Embryonic facial prominence (tissue), 1 donor: ENCODE measurements at regions not wholly inside any gene's neighbourhood (a gene's known extent, or its start where the extent isn't known, plus 50 kb on each side); places are given as distances from the start of the nearest gene placed in this dataset.
A peak's percentile ranks its signal among the peaks of the same experiment; 100 is the strongest.

Experiments used
- DNase-seq: peaks from one replicate; pipeline ENCODE4 v3.0.0-alpha.2; 2016; ENCODE audit errors: extremely low spot score

DNA sequence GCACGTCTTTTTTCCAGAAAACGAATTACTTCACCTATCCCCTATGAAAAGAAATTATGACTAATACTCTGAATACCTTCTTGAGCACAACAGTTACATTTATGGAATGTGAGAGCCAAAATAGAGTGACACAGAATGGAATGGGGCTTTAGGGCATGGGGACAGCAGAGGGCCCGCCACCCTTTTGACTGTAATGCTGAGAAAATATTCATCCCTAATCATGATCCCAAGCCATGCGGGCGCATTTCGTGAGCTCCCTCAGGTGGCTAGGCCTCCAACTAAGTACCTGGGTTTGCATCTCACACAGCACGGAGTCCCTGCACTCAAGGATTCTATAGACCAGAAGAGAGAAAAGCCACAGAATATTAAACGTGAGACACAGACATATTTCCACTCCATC is 212.6 kb downstream of the SOD2 start:
- no peak for DNase-seq

GRCh38 chr6:159479146-159479545 is 213.9 kb downstream of the SOD2 start:
- no peak for DNase-seq

DNA sequence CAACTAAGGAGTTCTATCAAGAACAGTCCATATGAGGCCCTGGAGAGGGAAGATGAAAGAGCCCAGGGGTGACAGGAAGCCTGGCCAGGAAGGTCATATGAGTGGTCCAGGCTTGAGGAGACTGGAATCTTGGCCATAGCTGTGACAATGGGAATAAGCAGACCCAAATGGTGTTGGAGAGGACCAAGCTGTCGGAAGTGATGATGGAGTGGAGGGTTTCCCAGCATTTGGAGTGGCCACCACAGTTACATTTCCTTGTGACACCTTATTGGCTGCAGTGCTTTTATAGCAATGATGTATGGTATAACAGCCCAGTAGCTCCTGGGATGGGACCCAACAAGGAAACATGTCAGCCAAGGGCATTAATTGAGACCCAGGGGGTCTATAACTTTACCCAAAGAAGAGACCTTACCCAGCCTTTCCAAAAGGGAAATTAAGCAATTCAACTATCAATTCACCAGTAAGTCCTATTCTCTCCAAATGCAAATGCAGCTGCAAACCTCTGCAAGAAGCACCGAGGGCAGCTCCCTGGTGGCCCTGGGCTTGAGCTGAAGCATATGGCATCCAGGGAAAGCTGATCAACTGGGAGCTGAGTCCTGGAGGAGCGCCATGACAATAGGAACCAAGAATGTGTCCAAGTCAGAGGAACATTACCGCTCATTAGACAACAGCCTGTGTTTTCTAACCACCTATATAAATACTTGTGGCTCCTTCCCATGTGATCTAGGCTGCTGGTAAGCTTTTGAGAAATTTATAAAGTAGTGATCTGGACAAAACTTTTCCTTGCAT is 219.4 kb downstream of the SOD2 start:
- no peak for DNase-seq

GRCh38 chr6:159470397-159470796 is 222.6 kb downstream of the SOD2 start:
- DNase-seq: no peak

DNA sequence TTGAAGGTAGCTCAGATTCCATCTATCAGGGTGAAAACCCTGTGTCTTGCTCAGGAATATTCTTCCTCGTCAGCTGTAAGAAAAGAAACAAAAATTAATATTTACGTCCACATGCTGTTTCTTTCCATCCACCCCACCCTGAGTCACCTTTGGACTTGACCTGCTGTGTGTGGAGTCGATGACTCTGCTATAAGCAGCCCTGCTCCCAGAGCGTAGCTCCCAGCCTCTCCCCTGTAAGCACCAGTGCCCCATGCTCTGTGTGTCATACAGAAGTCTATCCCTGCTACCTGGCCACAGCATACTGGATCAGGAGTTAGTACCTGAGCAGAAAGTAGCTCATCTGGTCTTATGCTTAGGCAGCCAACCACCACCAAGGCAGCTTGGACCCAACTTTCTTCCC is 223.6 kb downstream of the SOD2 start:
- no peak for DNase-seq

- no peak for DNase-seq
These were observed 224.0 kb downstream of the SOD2 start for GRCh38 chr6:159468994-159469393.

GRCh38 chr6:159467473-159468041 is 225.5 kb downstream of the SOD2 start:
- no peak for DNase-seq

GRCh38 chr6:159466926-159467325 is 226.1 kb downstream of the SOD2 start:
- no peak for DNase-seq

GRCh38 chr6:159464816-159465215 is 228.2 kb downstream of the SOD2 start:
- no peak for DNase-seq

DNA sequence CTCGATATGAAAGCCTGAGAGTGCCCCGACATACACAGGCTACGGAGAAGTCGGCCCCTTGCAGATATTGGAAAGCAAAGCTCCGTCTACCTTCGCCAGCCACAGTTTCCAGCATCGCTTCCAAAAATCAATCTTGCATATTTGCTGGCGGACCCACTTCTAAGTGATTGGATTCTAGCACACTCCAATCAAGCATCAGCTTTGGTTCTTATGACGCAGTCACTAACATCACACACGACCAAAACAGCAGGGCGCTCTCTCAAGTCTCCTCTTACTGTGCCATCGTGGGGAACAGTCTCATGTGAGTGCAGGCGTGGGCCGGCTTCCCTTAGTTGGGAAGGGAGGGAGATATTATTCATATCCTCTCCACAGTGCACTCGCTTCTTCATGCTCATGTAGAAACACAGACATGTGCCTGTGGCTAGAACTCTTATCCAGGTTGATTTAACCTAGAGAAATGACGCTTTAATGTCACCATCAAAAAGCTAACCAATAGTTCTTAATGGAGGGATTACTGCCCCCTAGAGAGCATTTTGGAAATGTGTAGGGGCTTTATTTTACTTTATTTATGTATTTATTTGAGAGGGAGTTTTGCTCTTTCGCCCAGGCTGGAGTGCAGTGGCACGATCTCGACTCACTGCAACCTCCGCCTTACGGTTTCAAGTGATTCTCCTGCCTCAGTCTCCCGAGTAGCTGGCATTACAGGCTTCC is 229.8 kb downstream of the SOD2 start:
- DNase-seq: no peak

GRCh38 chr6:159462431-159462830 is 230.6 kb downstream of the SOD2 start:
- no peak for DNase-seq

GRCh38 chr6:159461998-159462397 is 231.0 kb downstream of the SOD2 start:
- no peak for DNase-seq

- DNase-seq: no peak
These were observed 231.8 kb downstream of the SOD2 start for GRCh38 chr6:159461266-159461665.

- DNase-seq: no peak
These were observed 232.6 kb downstream of the SOD2 start for GRCh38 chr6:159460476-159460875.

DNA sequence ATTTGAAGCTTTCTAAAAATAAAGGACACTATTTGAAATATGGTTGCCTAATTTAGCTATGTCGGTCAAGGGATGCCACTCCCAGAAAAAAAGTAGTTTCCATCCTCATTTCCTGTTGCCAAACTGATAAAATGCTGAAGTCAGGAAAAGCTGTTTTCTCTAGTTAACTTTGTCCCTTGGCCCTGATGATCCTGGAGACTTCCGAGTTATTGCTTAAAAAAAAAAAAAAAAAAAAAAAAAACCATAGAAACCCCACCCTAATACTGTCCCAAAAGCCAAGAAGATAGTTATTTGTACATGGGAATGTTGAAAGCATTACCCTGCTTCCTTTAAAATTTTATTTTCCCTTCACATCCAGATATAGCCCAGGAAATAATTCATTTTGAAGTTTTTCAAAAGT is 236.7 kb downstream of the SOD2 start:
- DNase-seq: no peak

DNA sequence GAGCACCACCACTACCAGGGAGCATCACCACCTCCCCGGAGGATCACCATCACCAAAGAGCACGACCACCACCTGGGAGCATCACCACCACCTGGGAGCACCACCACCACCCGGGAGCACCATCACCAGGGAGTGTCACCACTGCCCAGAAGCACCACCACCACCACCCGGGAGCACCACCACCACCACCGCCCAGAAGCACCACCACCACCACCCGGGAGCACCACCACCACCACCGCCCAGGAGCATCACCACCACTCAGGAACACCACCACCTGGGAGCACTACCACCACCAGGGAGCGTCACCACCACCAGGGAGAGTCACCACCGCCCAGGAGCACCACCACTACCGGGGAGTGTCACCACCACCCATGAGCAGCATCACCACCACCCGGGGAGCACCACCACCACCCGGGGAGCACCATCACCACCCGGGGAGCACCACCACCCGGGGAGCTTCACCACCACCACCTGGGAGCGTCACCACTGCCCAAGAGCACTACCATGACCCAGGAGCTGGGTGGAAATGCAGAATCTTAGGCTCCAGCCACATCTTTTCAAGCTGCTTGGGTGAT is 237.3 kb downstream of the SOD2 start:
- DNase-seq: no peak

DNA sequence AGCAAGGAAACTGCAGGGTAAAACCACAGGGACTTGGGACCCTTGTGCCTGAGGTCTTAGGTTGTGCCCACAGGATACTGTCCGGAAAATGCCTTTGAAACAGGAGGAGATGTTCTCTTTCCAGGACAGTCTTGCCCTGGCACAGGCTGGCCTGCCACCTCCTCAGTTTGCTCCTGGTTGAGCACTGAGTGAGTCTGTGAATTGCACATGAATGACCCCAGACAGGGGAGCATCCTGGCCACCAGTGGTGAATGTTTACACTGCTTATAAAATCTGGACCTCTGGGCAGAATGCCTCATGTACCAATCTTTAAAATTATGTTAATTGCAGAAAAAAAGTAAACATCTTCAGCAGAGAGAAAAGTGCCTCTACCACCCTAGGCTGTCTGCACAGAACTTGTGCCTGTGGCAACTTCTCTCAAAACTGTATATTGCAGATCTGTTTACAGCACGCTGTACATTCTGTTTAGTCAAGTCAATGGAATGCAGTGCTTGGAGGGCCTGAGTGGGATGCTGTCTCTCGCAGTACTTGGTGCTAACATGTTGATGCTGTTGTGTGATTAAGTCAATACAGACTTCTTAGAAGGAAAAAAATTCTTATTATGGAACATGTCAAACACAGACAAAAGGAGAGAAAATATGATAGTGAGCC is 242.1 kb downstream of the SOD2 start:
- peak; percentile 37 for DNase-seq

- no peak for DNase-seq
These were observed 246.7 kb downstream of the SOD2 start for GRCh38 chr6:159446340-159446739.

DNA sequence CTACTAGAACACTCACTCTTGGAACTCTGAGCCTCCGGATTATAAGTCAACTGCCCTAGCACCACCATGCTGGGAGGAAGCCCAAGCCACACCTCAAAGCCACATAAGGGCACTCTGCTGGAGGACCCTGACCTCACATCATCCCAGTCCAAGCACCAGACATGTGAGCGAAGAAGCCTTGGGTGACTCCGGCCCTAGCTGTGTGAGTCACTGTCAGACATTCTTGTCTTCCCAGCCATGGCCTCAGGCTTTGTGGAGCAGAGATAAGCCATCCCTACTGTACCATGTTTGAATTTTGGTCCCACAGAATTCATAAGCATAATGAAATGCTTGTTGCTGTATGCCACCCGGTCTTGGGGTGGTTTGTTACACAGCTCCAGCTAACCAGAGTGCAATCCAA is 247.7 kb downstream of the SOD2 start:
- no peak for DNase-seq

- no peak for DNase-seq
These were observed 248.8 kb downstream of the SOD2 start for GRCh38 chr6:159444056-159444760.

GRCh38 chr6:159443417-159443920 is 249.6 kb downstream of the SOD2 start:
- no peak for DNase-seq

GRCh38 chr6:159441704-159441981 is 251.4 kb downstream of the SOD2 start:
- no peak for DNase-seq
